ENCODE measurements at regions not wholly inside any gene's neighbourhood (a gene's known extent, or its start where the extent isn't known, plus 50 kb on each side); places are given as distances from the start of the nearest gene placed in this dataset.

DNA sequence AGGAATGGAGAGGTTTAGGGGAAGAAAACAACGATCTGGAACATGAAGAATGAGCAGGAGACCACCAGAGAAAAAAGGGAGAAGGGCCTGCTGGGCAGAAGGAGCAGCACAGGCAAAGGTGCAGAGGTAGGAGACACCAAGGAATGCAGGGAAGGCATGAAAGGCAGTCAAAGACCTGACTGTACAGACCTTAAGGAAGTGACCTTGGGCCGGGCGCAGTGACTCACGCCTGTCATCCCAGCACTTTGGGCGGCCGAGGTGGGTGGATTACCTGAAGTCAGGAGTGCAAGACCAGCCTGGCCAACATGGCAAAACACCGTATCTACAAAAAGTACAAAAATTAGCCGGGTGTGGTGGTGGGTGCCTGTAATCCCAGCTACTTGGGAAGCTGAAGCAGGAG is 157.7 kb upstream of the ATP10A start:
- TF ChIP-seq, protein P1, sequence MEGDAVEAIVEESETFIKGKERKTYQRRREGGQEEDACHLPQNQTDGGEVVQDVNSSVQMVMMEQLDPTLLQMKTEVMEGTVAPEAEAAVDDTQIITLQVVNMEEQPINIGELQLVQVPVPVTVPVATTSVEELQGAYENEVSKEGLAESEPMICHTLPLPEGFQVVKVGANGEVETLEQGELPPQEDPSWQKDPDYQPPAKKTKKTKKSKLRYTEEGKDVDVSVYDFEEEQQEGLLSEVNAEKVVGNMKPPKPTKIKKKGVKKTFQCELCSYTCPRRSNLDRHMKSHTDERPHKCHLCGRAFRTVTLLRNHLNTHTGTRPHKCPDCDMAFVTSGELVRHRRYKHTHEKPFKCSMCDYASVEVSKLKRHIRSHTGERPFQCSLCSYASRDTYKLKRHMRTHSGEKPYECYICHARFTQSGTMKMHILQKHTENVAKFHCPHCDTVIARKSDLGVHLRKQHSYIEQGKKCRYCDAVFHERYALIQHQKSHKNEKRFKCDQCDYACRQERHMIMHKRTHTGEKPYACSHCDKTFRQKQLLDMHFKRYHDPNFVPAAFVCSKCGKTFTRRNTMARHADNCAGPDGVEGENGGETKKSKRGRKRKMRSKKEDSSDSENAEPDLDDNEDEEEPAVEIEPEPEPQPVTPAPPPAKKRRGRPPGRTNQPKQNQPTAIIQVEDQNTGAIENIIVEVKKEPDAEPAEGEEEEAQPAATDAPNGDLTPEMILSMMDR (IDR thresholded peaks at IDR 0.05), result no peak
- no peak overlapping the region for H3K27ac ChIP-seq
- H3K27me3 ChIP-seq, result no peaks in the 10 kb centered on the region
- no peak for DNase-seq (ENCODE audit: low spot score)
- no peaks in the 10 kb centered on the region for H3K36me3 ChIP-seq
- no peaks in the 10 kb centered on the region for H3K4me1 ChIP-seq
- no peaks in the 10 kb centered on the region for H3K9me3 ChIP-seq
- H3K4me3 ChIP-seq, result no peak overlapping the region

DNA sequence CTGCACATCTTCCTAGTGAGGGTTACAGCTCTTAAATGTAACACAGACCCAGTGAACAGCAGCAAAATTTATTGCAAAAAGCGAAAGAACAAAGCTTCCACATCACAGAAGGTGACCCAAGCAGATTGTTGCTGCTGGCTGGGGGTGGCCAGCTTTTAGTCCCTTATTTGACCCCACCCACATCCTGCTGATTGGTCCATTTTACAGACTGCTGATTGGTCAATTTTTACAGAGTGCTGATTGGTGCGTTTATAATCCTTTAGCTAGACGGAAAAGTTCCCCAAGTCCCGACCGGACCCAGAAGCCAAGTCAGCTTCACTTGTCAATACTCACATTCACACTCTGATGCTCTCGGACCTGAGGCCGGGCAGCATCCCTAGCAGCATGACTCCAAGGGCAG is 154.5 kb upstream of the ATP10A start:
- Histone ChIP-seq H3K36me3 (no peaks in the 10 kb centered on the region), H3K4me3 (no peak overlapping the region), H3K27ac (no peak overlapping the region), H3K4me1 (no peaks in the 10 kb centered on the region), H3K9me3 (no peaks in the 10 kb centered on the region), H3K27me3 (no peaks in the 10 kb centered on the region)
- TF ChIP-seq, protein P1 (IDR thresholded peaks at IDR 0.05), result no peak
- no peak for DNase-seq (ENCODE audit: low spot score)

DNA sequence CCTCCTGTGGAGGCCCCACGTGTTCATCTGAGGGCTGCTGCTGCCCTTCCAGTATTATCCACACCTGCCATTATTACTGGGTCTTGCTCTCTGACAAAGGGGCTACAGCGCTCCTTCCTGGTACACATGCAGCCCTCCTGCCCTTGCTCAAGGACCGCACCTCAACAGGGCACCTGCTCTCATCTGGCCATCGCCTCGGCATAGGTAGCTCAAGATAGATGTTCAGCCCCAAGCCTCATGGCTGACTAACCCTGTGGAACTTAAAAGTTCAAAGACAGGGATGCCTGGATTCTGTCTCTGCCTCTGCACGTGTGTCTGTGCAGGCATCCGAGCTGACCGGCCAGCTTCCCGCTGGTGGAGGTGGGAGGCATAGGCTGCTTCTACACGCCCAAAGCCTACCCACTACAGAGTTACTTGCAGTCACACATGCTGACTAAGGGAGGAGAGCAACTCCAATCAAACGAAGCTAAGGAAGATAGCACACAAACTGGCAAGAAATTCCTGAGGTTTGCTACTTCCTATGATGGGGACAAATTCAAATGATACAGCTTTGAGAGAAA is 152.5 kb upstream of the ATP10A start:
- Histone ChIP-seq H3K27ac (no peak overlapping the region), H3K4me1 (no peaks in the 10 kb centered on the region), H3K27me3 (no peaks in the 10 kb centered on the region), H3K9me3 (peaks cover 0 to 3% of the 10 kb centered on the region in 2 donors), H3K36me3 (no peaks in the 10 kb centered on the region), H3K4me3 (no peak overlapping the region)
- TF ChIP-seq, protein P1 (IDR thresholded peaks at IDR 0.05), result no peak
- no peak for DNase-seq (ENCODE audit: low spot score)

DNA sequence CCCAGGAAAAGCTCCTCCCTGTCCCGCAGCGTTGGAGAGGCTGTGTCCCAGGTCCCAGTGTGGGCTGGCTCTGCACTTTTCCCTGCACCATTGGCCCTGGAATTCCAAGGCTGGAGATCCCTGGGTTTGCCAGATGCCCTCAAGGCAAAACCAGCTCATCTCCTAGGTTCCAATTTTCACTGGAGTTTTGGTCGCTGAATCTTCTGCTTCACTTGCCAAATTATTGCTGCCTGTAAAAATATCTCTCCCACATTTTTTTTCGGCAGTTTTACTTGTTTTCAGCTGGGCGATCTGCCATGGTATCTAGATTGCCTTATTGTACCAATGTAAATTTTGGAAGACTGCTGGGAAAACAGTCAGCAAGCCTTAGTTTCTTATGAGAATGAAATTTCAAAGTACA is 150.9 kb upstream of the ATP10A start:
- Histone ChIP-seq H3K36me3 (no peaks in the 10 kb centered on the region), H3K9me3 (peaks cover 0 to 10% of the 10 kb centered on the region in 2 donors), H3K4me1 (no peaks in the 10 kb centered on the region), H3K27me3 (no peaks in the 10 kb centered on the region), H3K27ac (no peak overlapping the region), H3K4me3 (no peak overlapping the region)
- no peak for DNase-seq (ENCODE audit: low spot score)
- TF ChIP-seq, protein P1 (IDR thresholded peaks at IDR 0.05), result no peak

DNA sequence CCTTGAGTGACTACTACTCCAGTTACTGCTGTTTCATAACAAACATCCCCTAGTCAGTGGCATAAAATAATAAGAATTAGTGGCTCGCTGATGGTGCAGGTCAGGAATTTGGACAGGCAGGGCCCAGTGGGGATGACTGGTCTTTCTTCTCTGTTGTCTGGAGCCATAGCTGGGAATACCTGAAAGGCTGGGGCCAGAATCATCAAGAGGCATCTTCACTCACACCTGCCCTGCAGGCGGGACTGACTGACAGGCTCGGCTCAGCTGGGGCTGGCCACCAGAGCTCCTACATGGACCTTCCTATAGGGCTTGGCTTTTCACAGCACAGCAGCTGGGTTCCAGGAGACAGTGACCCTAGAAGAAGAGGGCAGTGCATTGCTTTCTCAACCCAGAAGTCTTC is 148.8 kb upstream of the ATP10A start:
- no peaks in the 10 kb centered on the region for H3K27me3 ChIP-seq

More for the DNA sequence above, 148.8 kb upstream of the ATP10A start:
- no peaks in the 10 kb centered on the region for H3K36me3 ChIP-seq
- no peak for DNase-seq (ENCODE audit: low spot score)
- H3K4me3 ChIP-seq, result no peak overlapping the region
- H3K4me1 ChIP-seq, result no peaks in the 10 kb centered on the region
- H3K9me3 ChIP-seq, result peaks cover 0 to 10% of the 10 kb centered on the region in 2 donors
- no peak overlapping the region for H3K27ac ChIP-seq
- TF ChIP-seq, protein P1 (IDR thresholded peaks at IDR 0.05), result no peak
